Parathyroid adenoma (tissue), 2 donors: ENCODE measurements at regions not wholly inside any gene's neighbourhood (a gene's known extent, or its start where the extent isn't known, plus 50 kb on each side); places are given as distances from the start of the nearest gene placed in this dataset.

Experiments used
- H2AFZ ChIP-seq: fragments of 300-600 bp; sonication (generic); one replicate; pipeline ENCODE4 v1.7.0; 2017; ENCODE audit warnings: antibody characterized with exemption, mild to moderate bottlenecking
- H3K27ac ChIP-seq: fragments of 300-600 bp; sonication (generic); one replicate; pipeline ENCODE4 v1.7.0; 2017
- H3K27me3 ChIP-seq: fragments of 300-600 bp; sonication (generic); one replicate; pipeline ENCODE4 v1.7.0; 2017; ENCODE audit warnings: low read length; ENCODE audit not compliant: control insufficient read depth, insufficient read depth
- H3K36me3 ChIP-seq: fragments of 300-600 bp; sonication (generic); one replicate; pipeline ENCODE4 v1.7.0; 2017; ENCODE audit warnings: low read length; ENCODE audit not compliant: control insufficient read depth, insufficient read depth
- H3K4me1 ChIP-seq: fragments of 300-600 bp; sonication (generic); one replicate; pipeline ENCODE4 v1.7.0; 2017; ENCODE audit warnings: control low read depth
- H3K4me2 ChIP-seq: fragments of 300-600 bp; sonication (generic); one replicate; pipeline ENCODE4 v1.7.0; 2017; ENCODE audit warnings: low read length
- H3K4me3 ChIP-seq: fragments of 300-600 bp; sonication (generic); one replicate; pipeline ENCODE4 v1.7.0; 2017; ENCODE audit warnings: low read depth, low read length
- H3K79me2 ChIP-seq: fragments of 300-600 bp; sonication (generic); one replicate; pipeline ENCODE4 v1.7.0; 2017; ENCODE audit warnings: control low read depth
- H3K9ac ChIP-seq: fragments of 300-600 bp; sonication (generic); one replicate; pipeline ENCODE4 v1.7.0; 2017; ENCODE audit warnings: mild to moderate bottlenecking
- H3K9me3 ChIP-seq: fragments of 300-600 bp; sonication (generic); one replicate; pipeline ENCODE4 v1.7.0; 2017; ENCODE audit warnings: low read length; ENCODE audit not compliant: control insufficient read depth
- TF ChIP-seq, protein P1 (sequence below): fragments of 300-600 bp; sonication (generic); IDR thresholded peaks from one replicate; pipeline ENCODE4 v1.7.0; 2017; ENCODE audit warnings: antibody characterized with exemption, mild to moderate bottlenecking
- donor health status: primary hyperparathyroidism.

DNA sequence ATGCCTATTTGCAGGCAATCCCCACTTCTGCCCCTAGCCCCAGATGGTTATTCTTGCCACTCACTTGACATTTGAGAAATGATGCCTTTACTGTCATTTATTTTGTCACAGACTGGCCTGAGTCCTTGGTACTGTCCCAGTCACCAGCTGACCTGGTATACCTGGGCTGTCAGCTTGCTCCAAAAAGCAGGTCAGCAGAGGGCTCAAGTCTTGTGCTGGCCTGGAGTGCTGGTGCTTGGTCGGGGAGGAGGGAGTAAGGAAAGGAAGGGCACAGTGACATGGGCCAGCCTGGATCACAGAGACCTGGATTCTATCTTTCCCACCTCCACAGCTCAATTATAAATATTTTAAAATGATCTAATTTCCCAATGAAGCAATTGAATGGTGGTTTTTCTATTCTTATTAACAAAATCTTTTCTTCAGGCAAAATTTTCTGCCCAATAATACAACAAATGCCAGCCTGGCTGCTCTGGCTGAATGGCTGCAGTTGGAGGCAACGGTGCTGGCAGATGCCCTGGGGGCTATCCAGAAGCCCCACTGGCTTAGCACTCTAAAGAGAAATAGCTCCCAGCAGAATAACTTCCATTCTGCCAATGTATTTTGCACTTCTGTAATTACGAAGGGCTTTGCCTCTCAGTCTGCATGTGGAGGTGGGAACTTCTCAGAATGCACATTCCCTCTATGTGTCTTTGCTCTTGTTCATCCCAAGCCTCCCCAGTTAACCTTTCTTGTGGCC, 160.6 kb downstream of the GADD45G start:
- H3K79me2 ChIP-seq: no peaks in the 10 kb centered on the region
- no peak overlapping the region for H3K27ac ChIP-seq
- no peak overlapping the region for H3K4me2 ChIP-seq
- H3K27me3 ChIP-seq: no peaks in the 10 kb centered on the region
- TF ChIP-seq, protein P1, sequence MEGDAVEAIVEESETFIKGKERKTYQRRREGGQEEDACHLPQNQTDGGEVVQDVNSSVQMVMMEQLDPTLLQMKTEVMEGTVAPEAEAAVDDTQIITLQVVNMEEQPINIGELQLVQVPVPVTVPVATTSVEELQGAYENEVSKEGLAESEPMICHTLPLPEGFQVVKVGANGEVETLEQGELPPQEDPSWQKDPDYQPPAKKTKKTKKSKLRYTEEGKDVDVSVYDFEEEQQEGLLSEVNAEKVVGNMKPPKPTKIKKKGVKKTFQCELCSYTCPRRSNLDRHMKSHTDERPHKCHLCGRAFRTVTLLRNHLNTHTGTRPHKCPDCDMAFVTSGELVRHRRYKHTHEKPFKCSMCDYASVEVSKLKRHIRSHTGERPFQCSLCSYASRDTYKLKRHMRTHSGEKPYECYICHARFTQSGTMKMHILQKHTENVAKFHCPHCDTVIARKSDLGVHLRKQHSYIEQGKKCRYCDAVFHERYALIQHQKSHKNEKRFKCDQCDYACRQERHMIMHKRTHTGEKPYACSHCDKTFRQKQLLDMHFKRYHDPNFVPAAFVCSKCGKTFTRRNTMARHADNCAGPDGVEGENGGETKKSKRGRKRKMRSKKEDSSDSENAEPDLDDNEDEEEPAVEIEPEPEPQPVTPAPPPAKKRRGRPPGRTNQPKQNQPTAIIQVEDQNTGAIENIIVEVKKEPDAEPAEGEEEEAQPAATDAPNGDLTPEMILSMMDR: no peak
- no peak overlapping the region for H3K9ac ChIP-seq
- H3K36me3 ChIP-seq: no peaks in the 10 kb centered on the region
- H3K4me3 ChIP-seq: no peak overlapping the region
- H3K4me1 ChIP-seq: peaks cover 1% of the 10 kb centered on the region
- H2AFZ ChIP-seq: no peak overlapping the region
- no peaks in the 10 kb centered on the region for H3K9me3 ChIP-seq

- H3K36me3 ChIP-seq: no peaks in the 10 kb centered on the region
- H3K4me1 ChIP-seq: no peaks in the 10 kb centered on the region
- no peaks in the 10 kb centered on the region for H3K79me2 ChIP-seq
- TF ChIP-seq, protein P1: no peak
- H3K27ac ChIP-seq: no peak overlapping the region
- H3K27me3 ChIP-seq: no peaks in the 10 kb centered on the region
- no peak overlapping the region for H2AFZ ChIP-seq
- H3K4me2 ChIP-seq: no peak overlapping the region
- H3K9me3 ChIP-seq: no peaks in the 10 kb centered on the region
- no peak overlapping the region for H3K9ac ChIP-seq
- H3K4me3 ChIP-seq: no peak overlapping the region
These were observed 162.2 kb downstream of the GADD45G start for GRCh38 chr9:89766991-89767390.

GRCh38 chr9:89768051-89768450, 163.2 kb downstream of the GADD45G start:
- Histone ChIP-seq H3K36me3 (no peaks in the 10 kb centered on the region), H3K9me3 (no peaks in the 10 kb centered on the region), H3K4me2 (no peak overlapping the region), H3K79me2 (no peaks in the 10 kb centered on the region), H3K9ac (no peak overlapping the region), H3K27me3 (no peaks in the 10 kb centered on the region), H3K4me3 (no peak overlapping the region), H2AFZ (no peak overlapping the region), H3K4me1 (no peaks in the 10 kb centered on the region), H3K27ac (no peak overlapping the region)
- TF ChIP-seq, protein P1: no peak

GRCh38 chr9:89768650-89769071, 163.8 kb downstream of the GADD45G start:
- H3K9me3 ChIP-seq: no peaks in the 10 kb centered on the region
- H3K79me2 ChIP-seq: no peaks in the 10 kb centered on the region
- H3K4me3 ChIP-seq: no peak overlapping the region
- no peaks in the 10 kb centered on the region for H3K4me1 ChIP-seq
- TF ChIP-seq, protein P1: no peak
- H3K9ac ChIP-seq: no peak overlapping the region
- no peak overlapping the region for H3K27ac ChIP-seq
- H2AFZ ChIP-seq: no peak overlapping the region
- H3K27me3 ChIP-seq: no peaks in the 10 kb centered on the region
- no peaks in the 10 kb centered on the region for H3K36me3 ChIP-seq
- H3K4me2 ChIP-seq: no peak overlapping the region

DNA sequence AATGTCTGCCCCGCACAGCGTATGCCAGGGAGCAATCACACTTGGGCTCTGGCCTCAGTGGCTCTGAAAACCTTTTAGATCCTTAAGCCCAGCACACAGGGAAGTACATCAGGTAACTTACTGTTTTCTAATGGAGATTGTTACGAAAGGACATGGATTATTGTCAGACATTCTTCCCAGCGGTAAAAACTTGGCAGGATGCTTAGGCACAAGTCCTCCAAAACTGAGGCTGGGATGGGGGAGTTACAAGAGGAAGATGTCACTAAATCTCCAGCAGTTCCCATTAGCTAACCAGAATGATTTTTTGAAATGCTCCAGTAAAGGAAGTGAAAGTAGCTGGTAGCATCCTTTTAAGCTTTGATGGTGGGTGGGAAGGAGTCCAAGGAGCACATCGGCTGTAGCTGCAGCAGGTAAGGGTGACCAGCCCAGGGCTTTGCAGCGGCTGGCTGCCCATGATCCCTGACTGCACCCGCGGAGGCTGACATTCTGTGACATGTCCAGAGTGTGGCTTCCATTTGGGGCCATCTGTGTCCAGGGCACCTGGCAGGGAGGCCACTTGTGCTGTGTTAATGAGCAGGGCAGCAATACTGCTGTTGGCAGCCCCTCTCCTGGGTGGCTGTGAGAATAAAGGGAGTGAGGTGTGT, 165.8 kb downstream of the GADD45G start:
- H3K79me2 ChIP-seq: no peaks in the 10 kb centered on the region

More for the DNA sequence above, 165.8 kb downstream of the GADD45G start:
- Histone ChIP-seq H3K4me3 (no peak overlapping the region), H2AFZ (peak overlapping the region; percentile 38), H3K4me1 (no peaks in the 10 kb centered on the region), H3K4me2 (no peak overlapping the region), H3K27me3 (no peaks in the 10 kb centered on the region), H3K9me3 (no peaks in the 10 kb centered on the region), H3K9ac (no peak overlapping the region), H3K36me3 (no peaks in the 10 kb centered on the region), H3K27ac (no peak overlapping the region)
- TF ChIP-seq, protein P1: no peak
